MM.1S (cell line): ENCODE measurements at regions not wholly inside any gene's neighbourhood (a gene's known extent, or its start where the extent isn't known, plus 50 kb on each side); places are given as distances from the start of the nearest gene placed in this dataset.
"Not testable (repeated sequence)": the region's sequence is repeated elsewhere in the genome, so short reads cannot be mapped to it uniquely, and the experiment has no call there.

Experiments
- DNase-seq: peaks from one replicate; pipeline ENCODE4 v3.0.0-alpha.2; 2015
- H2AFZ ChIP-seq: fragments of 300-600 bp; sonication (generic); 2 replicates; pipeline ENCODE4 v1.6.0; 2016; ENCODE audit warnings: antibody characterized with exemption, low read length
- H3F3A ChIP-seq: fragments of 300-600 bp; sonication (generic); 2 replicates; pipeline ENCODE4 v1.6.1; 2016; ENCODE audit warnings: mild to moderate bottlenecking, antibody characterized with exemption, low read length, moderate library complexity, mixed read lengths; ENCODE audit not compliant: insufficient read depth
- H3K27ac ChIP-seq: fragments of 300-600 bp; sonication (generic); 2 replicates; pipeline ENCODE4 v1.5.1; 2016; ENCODE audit warnings: mild to moderate bottlenecking, low read length
- H3K27me3 ChIP-seq: fragments of 300-600 bp; sonication (generic); replicated peaks from 2 replicates; pipeline ENCODE4 v1.6.0; 2016; ENCODE audit warnings: low read length; ENCODE audit not compliant: insufficient read depth
- H3K36me3 ChIP-seq: fragments of 300-600 bp; sonication (generic); replicated peaks from 2 replicates; pipeline ENCODE4 v1.6.1; 2016; ENCODE audit warnings: mild to moderate bottlenecking, low read length, mixed read lengths; ENCODE audit not compliant: insufficient read depth
- H3K4me1 ChIP-seq: fragments of 300-600 bp; sonication (generic); 2 replicates; pipeline ENCODE4 v1.6.1; 2016; ENCODE audit warnings: low read length, mixed read lengths
- H3K4me2 ChIP-seq: fragments of 300-600 bp; sonication (generic); 2 replicates; pipeline ENCODE4 v1.6.0; 2016; ENCODE audit warnings: low read depth, low read length
- H3K4me3 ChIP-seq: fragments of 300-600 bp; sonication (generic); 2 replicates; pipeline ENCODE4 v1.5.1; 2016; ENCODE audit warnings: low read length, mixed read lengths
- H3K79me2 ChIP-seq: fragments of 300-600 bp; sonication (generic); 2 replicates; pipeline ENCODE4 v1.6.1; 2016; ENCODE audit warnings: mixed run types, low read length, mixed read lengths
- H3K9ac ChIP-seq: fragments of 300-600 bp; sonication (generic); 2 replicates; pipeline ENCODE4 v1.6.1; 2016; ENCODE audit warnings: low read length, mixed read lengths
- H3K9me2 ChIP-seq: fragments of 300-600 bp; sonication (generic); replicated peaks from 2 replicates; pipeline ENCODE4 v1.6.1; 2016; ENCODE audit warnings: mild to moderate bottlenecking, low read length, mixed read lengths; ENCODE audit not compliant: insufficient read depth
- H3K9me3 ChIP-seq: fragments of 300-600 bp; sonication (generic); replicated peaks from 2 replicates; pipeline ENCODE4 v1.6.1; 2016; ENCODE audit warnings: mild to moderate bottlenecking, low read length, mixed read lengths; ENCODE audit not compliant: insufficient read depth
- H4K20me1 ChIP-seq: fragments of 300-600 bp; sonication (generic); 2 replicates; pipeline ENCODE4 v1.6.1; 2016; ENCODE audit warnings: mild to moderate bottlenecking, low read length, moderate library complexity, mixed read lengths; ENCODE audit not compliant: insufficient read depth
- EZH2 ChIP-seq: fragments of 300-600 bp; sonication (generic); optimal IDR thresholded peaks from 2 replicates; pipeline ENCODE3; 2017; ENCODE audit warnings: low read depth, mild to moderate bottlenecking, antibody characterized with exemption, low read length, mixed read lengths
- EZH2phosphoT487 ChIP-seq: fragments of 300-600 bp; sonication (generic); IDR thresholded peaks from 2 replicates; pipeline ENCODE4 v1.6.1; 2018; ENCODE audit warnings: antibody characterized with exemption, low read length
- TF ChIP-seq, protein P1 (sequence below): fragments of 300-600 bp; sonication (generic); IDR thresholded peaks from 2 replicates; pipeline ENCODE4 v1.5.1; 2016; ENCODE audit warnings: antibody characterized with exemption, low read length, mixed read lengths

DNA sequence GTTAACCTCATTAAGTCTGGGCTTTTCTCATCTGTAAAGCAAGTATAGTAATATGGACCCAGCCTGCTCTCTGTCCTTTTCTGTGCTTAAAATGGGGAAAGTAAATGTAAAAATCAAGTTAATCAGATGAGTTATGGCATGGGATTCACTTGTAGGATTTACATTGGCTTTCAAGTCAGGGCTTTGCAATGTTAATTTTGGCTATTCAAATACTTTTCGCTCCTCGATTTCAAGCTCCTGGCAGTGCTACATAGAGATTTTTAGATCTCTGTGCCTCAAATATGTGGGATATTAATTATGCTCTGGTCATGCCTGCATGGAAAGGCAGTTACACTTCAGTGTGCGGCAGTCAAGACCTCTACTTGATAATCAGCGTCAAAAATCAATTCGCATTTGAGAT lies 709.8 kb downstream of the LTN1 start:
- Histone ChIP-seq H3K9ac (no peak overlapping the region), H2AFZ (no peak overlapping the region), H4K20me1 (no peaks in the 10 kb centered on the region), H3K4me2 (no peak overlapping the region), H3K4me1 (no peaks in the 10 kb centered on the region), H3K9me2 (no peaks in the 10 kb centered on the region), H3K27ac (no peak overlapping the region), H3K36me3 (no peaks in the 10 kb centered on the region), H3F3A (no peaks in the 10 kb centered on the region), H3K79me2 (no peaks in the 10 kb centered on the region), H3K9me3 (no peaks in the 10 kb centered on the region), H3K4me3 (no peak overlapping the region), H3K27me3 (no peaks in the 10 kb centered on the region)
- TF ChIP-seq EZH2phosphoT487 (no peak), EZH2 (no peak)
- TF ChIP-seq, protein P1, sequence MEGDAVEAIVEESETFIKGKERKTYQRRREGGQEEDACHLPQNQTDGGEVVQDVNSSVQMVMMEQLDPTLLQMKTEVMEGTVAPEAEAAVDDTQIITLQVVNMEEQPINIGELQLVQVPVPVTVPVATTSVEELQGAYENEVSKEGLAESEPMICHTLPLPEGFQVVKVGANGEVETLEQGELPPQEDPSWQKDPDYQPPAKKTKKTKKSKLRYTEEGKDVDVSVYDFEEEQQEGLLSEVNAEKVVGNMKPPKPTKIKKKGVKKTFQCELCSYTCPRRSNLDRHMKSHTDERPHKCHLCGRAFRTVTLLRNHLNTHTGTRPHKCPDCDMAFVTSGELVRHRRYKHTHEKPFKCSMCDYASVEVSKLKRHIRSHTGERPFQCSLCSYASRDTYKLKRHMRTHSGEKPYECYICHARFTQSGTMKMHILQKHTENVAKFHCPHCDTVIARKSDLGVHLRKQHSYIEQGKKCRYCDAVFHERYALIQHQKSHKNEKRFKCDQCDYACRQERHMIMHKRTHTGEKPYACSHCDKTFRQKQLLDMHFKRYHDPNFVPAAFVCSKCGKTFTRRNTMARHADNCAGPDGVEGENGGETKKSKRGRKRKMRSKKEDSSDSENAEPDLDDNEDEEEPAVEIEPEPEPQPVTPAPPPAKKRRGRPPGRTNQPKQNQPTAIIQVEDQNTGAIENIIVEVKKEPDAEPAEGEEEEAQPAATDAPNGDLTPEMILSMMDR: no peak
- DNase-seq: no peak

DNA sequence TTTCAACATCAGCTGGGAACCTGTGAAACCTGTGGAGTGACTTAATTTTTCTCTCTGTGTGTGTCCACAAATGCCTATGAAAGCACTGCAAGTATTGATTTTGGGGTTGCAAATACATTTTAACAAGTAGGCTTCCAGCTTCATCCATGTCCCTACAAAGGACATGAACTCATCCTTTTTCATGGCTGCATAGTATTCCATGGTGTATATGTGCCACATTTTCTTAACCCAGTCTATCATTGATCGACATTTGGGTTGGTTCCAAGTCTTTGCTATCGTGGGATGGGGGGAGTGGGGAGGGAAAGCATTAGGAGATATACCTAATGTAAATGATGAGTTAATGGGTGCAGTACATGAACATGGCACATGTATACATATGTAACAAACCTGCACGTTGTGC lies 711.3 kb downstream of the LTN1 start:
- not testable (repeated sequence) for H3K36me3 ChIP-seq, H3F3A ChIP-seq, H3K79me2 ChIP-seq, H2AFZ ChIP-seq, H3K27me3 ChIP-seq, H3K9me3 ChIP-seq, DNase-seq, H4K20me1 ChIP-seq, H3K9me2 ChIP-seq, H3K4me2 ChIP-seq, H3K27ac ChIP-seq, H3K4me3 ChIP-seq, H3K4me1 ChIP-seq, H3K9ac ChIP-seq

GRCh38 chr21:28280611-28281010 lies 712.1 kb downstream of the LTN1 start:
- Histone ChIP-seq H3K27me3 (no peaks in the 10 kb centered on the region), H3K36me3 (no peaks in the 10 kb centered on the region), H3K4me1 (no peaks in the 10 kb centered on the region), H3K79me2 (no peaks in the 10 kb centered on the region), H2AFZ (no peak overlapping the region), H3K9me3 (no peaks in the 10 kb centered on the region), H4K20me1 (no peaks in the 10 kb centered on the region), H3K27ac (no peak overlapping the region), H3K9ac (no peak overlapping the region), H3F3A (no peaks in the 10 kb centered on the region), H3K4me3 (no peak overlapping the region), H3K4me2 (no peak overlapping the region), H3K9me2 (no peaks in the 10 kb centered on the region)
- TF ChIP-seq, protein P1: no peak
- no peak for TF ChIP-seq EZH2phosphoT487
- TF ChIP-seq EZH2: no peak
- no peak for DNase-seq

GRCh38 chr21:28277324-28277723 lies 715.4 kb downstream of the LTN1 start:
- Histone ChIP-seq H3K79me2 (no peaks in the 10 kb centered on the region), H2AFZ (no peak overlapping the region), H3K36me3 (no peaks in the 10 kb centered on the region), H3K9ac (no peak overlapping the region), H3K9me2 (no peaks in the 10 kb centered on the region), H3K4me3 (no peak overlapping the region), H3F3A (no peaks in the 10 kb centered on the region), H3K27ac (no peak overlapping the region), H3K27me3 (no peaks in the 10 kb centered on the region), H3K4me2 (no peak overlapping the region), H3K4me1 (no peaks in the 10 kb centered on the region), H3K9me3 (no peaks in the 10 kb centered on the region), H4K20me1 (no peaks in the 10 kb centered on the region)
- DNase-seq: no peak
- TF ChIP-seq EZH2phosphoT487: no peak
- TF ChIP-seq, protein P1: no peak
- TF ChIP-seq EZH2: no peak
